ENCODE measurements at regions not wholly inside any gene's neighbourhood (a gene's known extent, or its start where the extent isn't known, plus 50 kb on each side); places are given as distances from the start of the nearest gene placed in this dataset.

GRCh38 chr10:114753126-114753525 lies 68.5 kb upstream of the FHIP2A start:
- DNase-seq, result no peak
- no peak overlapping the region for H3K27ac ChIP-seq
- H3K36me3 ChIP-seq (replicated peaks), result no peaks in the 10 kb centered on the region
- H3K4me3 ChIP-seq (ENCODE audit: low read depth, low read length), result no peak overlapping the region
- TF ChIP-seq CTCF (IDR thresholded peaks at IDR 0.05; ENCODE audit: low read depth, low read length, missing control alignments), result no peak
- H3K27me3 ChIP-seq (replicated peaks), result no peaks in the 10 kb centered on the region
- in situ Hi-C loops (cut with HindIII; ENCODE audit: low pct_ligation_motif_present, low sequenced_read_pairs), result no loop called here

- Histone ChIP-seq H3K36me3 (replicated peaks) (no peaks in the 10 kb centered on the region), H3K4me3 (ENCODE audit: low read depth, low read length) (no peak overlapping the region), H3K27ac (no peak overlapping the region), H3K27me3 (replicated peaks) (no peaks in the 10 kb centered on the region)
- no peak for DNase-seq
- in situ Hi-C loops (cut with HindIII; ENCODE audit: low pct_ligation_motif_present, low sequenced_read_pairs), result no loop called here
- TF ChIP-seq CTCF (IDR thresholded peaks at IDR 0.05; ENCODE audit: low read depth, low read length, missing control alignments), result no peak
These were observed 66.9 kb upstream of the FHIP2A start for GRCh38 chr10:114754445-114755320.

- no peak for DNase-seq
- in situ Hi-C loops (cut with HindIII; ENCODE audit: low pct_ligation_motif_present, low sequenced_read_pairs), result no loop called here
- no peak overlapping the region for H3K4me3 ChIP-seq (ENCODE audit: low read depth, low read length)
- no peak overlapping the region for H3K27ac ChIP-seq
- no peaks in the 10 kb centered on the region for H3K36me3 ChIP-seq (replicated peaks)
- no peaks in the 10 kb centered on the region for H3K27me3 ChIP-seq (replicated peaks)
- TF ChIP-seq CTCF (IDR thresholded peaks at IDR 0.05; ENCODE audit: low read depth, low read length, missing control alignments), result no peak
These were observed 66.0 kb upstream of the FHIP2A start for GRCh38 chr10:114755537-114755936.

GRCh38 chr10:114758331-114758730 lies 63.2 kb upstream of the FHIP2A start:
- no peak overlapping the region for H3K27ac ChIP-seq
- in situ Hi-C loops (cut with HindIII; ENCODE audit: low pct_ligation_motif_present, low sequenced_read_pairs), result no loop called here
- no peak for TF ChIP-seq CTCF (IDR thresholded peaks at IDR 0.05; ENCODE audit: low read depth, low read length, missing control alignments)

GRCh38 chr10:114761205-114762193 lies 60.1 kb upstream of the FHIP2A start:
- no peak for DNase-seq
- no peak overlapping the region for H3K4me3 ChIP-seq (ENCODE audit: low read depth, low read length)
- no peaks in the 10 kb centered on the region for H3K27me3 ChIP-seq (replicated peaks)
- no peak for TF ChIP-seq CTCF (IDR thresholded peaks at IDR 0.05; ENCODE audit: low read depth, low read length, missing control alignments)
- H3K36me3 ChIP-seq (replicated peaks), result no peaks in the 10 kb centered on the region
- in situ Hi-C loops (cut with HindIII; ENCODE audit: low pct_ligation_motif_present, low sequenced_read_pairs), result no loop called here
- H3K27ac ChIP-seq, result no peak overlapping the region

More at GRCh38 chr10:114758331-114758730, 63.2 kb upstream of the FHIP2A start:
- H3K36me3 ChIP-seq (replicated peaks), result no peaks in the 10 kb centered on the region
- no peak overlapping the region for H3K4me3 ChIP-seq (ENCODE audit: low read depth, low read length)
- DNase-seq, result no peak
- H3K27me3 ChIP-seq (replicated peaks), result no peaks in the 10 kb centered on the region
